Fibroblast of skin of abdomen (primary cell): ENCODE measurements at regions not wholly inside any gene's neighbourhood (a gene's known extent, or its start where the extent isn't known, plus 50 kb on each side); places are given as distances from the start of the nearest gene placed in this dataset.

Source experiments
- DNase-seq: peaks from one replicate; pipeline ENCODE4 v3.0.0-alpha.2; 2013

- peak; percentile 67 for DNase-seq
Observed at GRCh38 chr22:26974914-26975803, 317.8 kb downstream of the MIAT start.

GRCh38 chr22:26975865-26976264 is 318.5 kb downstream of the MIAT start:
- DNase-seq = no peak

- no peak for DNase-seq
Observed at GRCh38 chr22:26977741-26978376, 320.5 kb downstream of the MIAT start.

GRCh38 chr22:26979294-26979693 is 321.9 kb downstream of the MIAT start:
- DNase-seq = no peak

DNA sequence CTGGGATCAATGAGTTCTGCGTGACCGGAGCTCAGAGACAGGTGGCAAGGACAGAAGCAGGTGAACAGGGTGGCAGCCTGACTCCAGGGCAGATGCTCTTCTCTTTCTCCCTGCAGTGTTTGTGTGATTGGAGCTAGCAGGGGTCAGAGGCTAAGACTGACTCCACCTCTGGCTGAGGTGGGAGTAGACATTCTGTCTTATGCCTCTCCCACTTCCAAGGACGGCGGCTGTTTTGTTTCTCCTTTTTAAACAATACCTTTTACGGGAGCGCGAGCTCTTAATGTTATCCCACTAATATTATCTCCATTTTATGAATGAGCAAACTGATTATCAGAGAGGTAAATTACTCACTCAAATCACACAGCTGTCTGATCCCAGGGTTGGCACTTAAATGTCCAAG is 323.7 kb downstream of the MIAT start:
- DNase-seq = no peak

- peak; percentile 73 for DNase-seq
Observed at GRCh38 chr22:26981541-26981940, 324.2 kb downstream of the MIAT start.

DNA sequence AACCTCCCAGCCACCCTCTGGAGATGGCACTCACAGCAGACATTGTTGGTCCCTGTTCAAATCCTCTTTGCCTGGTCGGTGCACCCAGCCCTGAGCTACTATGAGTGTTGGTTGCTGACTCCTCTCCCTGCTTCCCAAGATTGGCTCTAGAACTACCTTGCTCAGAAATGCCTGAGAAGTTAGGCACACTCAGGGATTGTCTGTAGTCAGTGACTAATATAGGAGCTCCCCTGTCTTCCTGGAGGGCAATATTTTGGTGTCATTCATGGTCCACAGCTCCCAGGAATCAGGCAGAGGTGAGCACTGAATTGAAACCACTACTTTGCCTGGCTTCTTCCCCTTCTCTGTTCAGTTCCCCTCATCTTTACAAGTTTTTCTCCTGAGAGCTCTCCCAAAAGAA is 325.9 kb downstream of the MIAT start:
- DNase-seq = no peak

GRCh38 chr22:26985206-26985605 is 327.8 kb downstream of the MIAT start:
- DNase-seq = no peak

- DNase-seq = peak; percentile 89
Observed at GRCh38 chr22:26985931-26986782, 328.8 kb downstream of the MIAT start.

DNA sequence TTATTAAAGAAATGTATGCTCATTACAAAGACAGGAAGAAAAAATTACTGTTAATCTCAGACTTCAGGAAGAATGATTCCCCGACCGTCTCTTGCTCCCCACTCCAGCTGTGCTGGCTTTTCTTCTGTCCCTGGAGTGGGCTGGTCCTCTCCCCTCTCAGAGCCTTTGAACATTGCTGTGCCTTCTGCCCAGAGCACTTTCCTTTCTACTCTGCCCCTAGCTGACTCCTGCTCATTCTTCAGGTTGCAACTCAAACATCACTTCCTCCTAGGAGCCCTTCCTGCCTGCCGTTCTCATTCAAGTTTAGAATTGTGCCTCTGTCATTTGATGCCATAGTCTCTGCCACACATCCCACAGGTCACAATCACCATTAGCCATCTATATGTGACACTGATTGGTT is 329.5 kb downstream of the MIAT start:
- DNase-seq = no peak

- no peak for DNase-seq
Observed at GRCh38 chr22:26990503-26991189, 333.3 kb downstream of the MIAT start.

GRCh38 chr22:26992556-26992955 is 335.2 kb downstream of the MIAT start:
- DNase-seq = no peak

DNA sequence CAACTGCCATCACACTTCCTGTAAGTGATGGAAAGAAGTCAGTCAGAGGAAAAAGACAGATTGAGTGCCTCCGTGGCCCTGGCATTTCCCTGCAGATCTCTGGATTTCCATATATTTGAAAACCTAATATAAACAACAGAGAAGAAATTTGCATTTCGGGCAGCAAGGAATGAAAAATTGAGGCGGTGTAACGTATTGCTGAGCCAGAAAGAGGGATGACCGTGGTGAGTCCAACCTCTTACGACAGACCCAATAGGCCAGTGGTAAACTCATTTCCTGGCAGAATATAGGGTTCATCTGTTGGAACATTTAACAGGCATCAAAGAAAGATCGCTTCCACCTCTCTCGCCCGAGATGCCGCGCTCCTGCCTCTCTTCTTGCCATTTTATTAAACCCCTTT is 336.5 kb downstream of the MIAT start:
- DNase-seq = no peak

DNA sequence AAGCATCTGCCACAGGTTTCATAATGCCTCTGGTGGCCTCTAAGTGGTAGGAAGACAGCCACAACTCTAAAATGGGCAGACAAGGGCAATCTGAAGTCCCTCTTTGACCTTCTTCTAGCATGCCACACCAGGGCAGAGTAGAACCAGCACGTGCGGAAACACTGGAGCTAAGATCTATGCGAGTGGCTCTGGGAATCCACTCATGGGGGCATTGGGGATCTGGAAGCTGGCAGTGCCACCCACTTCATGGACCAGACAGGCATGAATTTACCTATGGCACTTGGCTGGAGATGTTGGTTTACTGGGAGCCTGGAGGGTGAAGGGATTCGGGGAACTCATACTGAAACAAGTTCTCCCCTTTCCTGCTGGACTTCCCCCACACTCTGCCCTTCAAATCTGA is 337.4 kb downstream of the MIAT start:
- no peak for DNase-seq

DNA sequence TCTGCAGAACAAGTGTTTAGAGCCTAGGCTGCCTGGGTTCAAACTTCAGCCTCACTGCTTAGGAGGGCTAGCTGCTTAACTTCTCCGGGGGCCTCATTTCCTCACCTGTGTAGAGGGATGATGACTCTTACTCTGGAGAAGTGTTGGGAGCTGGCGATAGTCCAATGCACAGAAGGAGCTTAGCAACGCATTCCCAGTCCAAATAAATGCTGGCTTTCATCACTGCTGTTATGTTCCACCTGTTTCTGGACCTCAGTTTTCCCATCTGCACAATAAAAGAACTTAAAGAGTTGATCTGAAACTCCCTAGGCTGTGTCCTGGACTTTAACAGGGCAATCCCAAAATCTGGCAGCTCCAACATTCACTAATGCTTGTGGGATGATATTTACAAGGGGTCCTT is 337.8 kb downstream of the MIAT start:
- DNase-seq = no peak

- no peak for DNase-seq
Observed at GRCh38 chr22:26996154-26996553, 338.8 kb downstream of the MIAT start.

DNA sequence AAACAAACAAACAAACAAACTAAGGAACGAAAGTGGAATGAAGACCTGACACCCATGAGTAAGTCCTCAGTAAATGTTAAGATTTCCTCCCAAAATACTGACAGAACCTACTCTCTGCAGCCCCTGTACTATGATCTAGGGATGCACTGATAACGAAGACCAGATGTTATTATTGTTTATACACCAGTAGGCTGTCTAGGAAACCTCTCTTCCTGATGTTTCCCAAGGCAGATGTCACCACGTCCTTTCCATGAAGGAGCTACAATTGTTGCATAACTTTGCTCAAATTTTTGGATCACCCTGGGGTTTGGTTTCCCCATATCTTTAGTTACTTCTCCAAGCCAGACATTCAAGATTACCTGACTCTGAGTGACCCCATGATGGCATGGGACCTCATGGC is 340.7 kb downstream of the MIAT start:
- no peak for DNase-seq

DNA sequence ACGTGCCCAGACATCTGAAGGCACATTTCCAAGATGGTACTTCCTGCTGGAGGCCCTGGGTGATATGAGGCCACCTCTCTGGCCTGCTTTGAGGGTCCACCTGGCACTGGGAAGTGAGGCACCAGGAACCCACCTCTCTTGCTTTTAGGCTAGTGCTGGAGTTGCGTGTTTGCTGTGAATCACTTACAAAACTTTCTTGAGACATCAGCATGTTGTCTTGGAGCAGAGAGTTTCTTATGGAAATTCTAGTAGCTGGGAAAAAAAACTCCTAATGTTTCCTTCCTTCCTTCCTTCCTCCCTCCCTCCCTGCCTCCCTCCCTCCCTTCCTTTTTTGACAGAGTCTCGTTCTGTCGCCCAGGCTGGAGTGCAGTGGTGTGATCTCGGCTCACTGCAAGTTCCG is 341.3 kb downstream of the MIAT start:
- DNase-seq = no peak

DNA sequence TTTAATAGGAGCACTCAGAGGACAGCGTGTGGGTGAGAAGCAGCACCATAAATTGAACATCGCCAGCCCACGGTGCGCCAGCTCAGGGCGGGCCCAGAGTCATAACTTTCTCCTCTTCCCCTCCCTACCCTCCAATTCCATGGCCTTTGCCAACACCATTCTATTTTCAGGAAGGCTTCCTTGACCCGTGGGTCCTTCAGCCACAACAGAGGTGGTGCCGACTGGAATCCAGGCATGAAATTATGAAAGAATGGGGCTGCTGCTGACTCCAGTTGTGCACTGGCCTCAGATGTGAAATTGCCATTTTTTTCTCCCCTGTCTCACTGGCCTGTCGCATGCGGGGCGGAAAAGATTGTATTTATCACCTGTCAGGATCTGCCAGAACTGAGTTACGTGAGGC is 345.9 kb downstream of the MIAT start:
- no peak for DNase-seq

- no peak for DNase-seq
Observed at GRCh38 chr22:27004434-27004833, 347.0 kb downstream of the MIAT start.

- DNase-seq = no peak
Observed at GRCh38 chr22:27008454-27008853, 351.1 kb downstream of the MIAT start.

DNA sequence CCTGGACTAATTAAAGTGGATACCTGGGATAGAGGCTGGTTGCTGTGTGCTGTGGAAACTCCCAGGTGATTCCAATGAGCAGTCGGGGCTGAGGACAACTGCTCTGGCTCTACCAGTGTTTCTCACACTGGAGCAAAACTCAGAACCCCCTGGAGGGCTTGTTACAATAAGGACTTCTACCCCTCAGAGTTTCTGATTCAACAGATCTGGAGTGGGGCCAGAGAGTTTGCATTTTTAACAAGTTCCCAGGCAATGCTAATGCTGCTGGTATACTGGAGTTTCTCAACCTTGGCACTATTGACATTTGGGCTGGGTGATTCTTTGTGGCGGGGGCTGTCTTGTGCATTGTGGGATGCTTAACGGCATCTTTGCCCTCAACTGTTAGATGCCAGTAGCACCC is 353.7 kb downstream of the MIAT start:
- DNase-seq = peak; percentile 24

GRCh38 chr22:27011717-27012116 is 354.3 kb downstream of the MIAT start:
- DNase-seq = no peak
